GM12878 (cell line): ENCODE measurements at regions not wholly inside any gene's neighbourhood (a gene's known extent, or its start where the extent isn't known, plus 50 kb on each side); places are given as distances from the start of the nearest gene placed in this dataset.

Source experiments
- ATAC-seq: fragments of 200-7000 bp; cut with Tn5 transposase; 3 replicates; pipeline ENCODE4 v1.9.1; 2020; ENCODE audit warnings: mild to moderate bottlenecking, moderate library complexity
- BruUV-seq: library from RNA; stranded (reverse); fragments of 400-500 nt; replicated peaks from 2 replicates; lab custom pipeline; 2021; lab: Mats Ljungman, UMichigan
- CTCF ChIA-PET: fragments of 300-600 bp; sonication (Branson Sonifier 250); formaldehyde crosslinking; extraction: SDS; loops from one replicate; lab custom pipeline; 2021; ENCODE audit warnings: inconsistent platforms; lab: Yijun Ruan, JAX
- POLR2A ChIA-PET: fragments of 350-600 bp; formaldehyde crosslinking; extraction: SDS; loops from one replicate; lab custom pipeline; 2021; ENCODE audit warnings: inconsistent platforms; lab: Charles Lee
- RAD21 ChIA-PET: fragments of 300-600 bp; sonication (Branson Sonifier 250); formaldehyde crosslinking; loops from one replicate; lab custom pipeline; 2023; ENCODE audit warnings: antibody characterized with exemption; ENCODE audit not compliant: unreplicated experiment; lab: Charles Lee
- SMC1A ChIA-PET: fragments of 300-600 bp; sonication (Branson Sonifier 250); formaldehyde crosslinking; loops from one replicate; lab custom pipeline; 2023; ENCODE audit not compliant: unreplicated experiment, uncharacterized antibody; lab: Charles Lee
- DNase-seq: peaks from one replicate; pipeline ENCODE4 v3.0.0-alpha.2; 2011; ENCODE audit warnings: low read depth, low spot score
- FAIRE-seq: peaks from 3 replicates; lab custom pipeline; 2011; peaks lifted over from hg19 to GRCh38; lab: Jason Lieb, UNC
- H2AFZ ChIP-seq: 2 replicates; pipeline ENCODE4 v1.6.0; 2011; ENCODE audit warnings: low read depth, low read length, control low read depth; ENCODE audit not compliant: control insufficient read depth
- H3K27ac ChIP-seq: 2 replicates; pipeline ENCODE4 v1.5.1; 2011; ENCODE audit warnings: control low read depth; ENCODE audit not compliant: control insufficient read depth, insufficient read depth
- H3K27me3 ChIP-seq, 2 experiments: replicated peaks in 1 of 2; 2 replicates each; pipeline versions ENCODE4 v1.6.0 to v1.6.1; 2011; ENCODE audit warnings: low read length in 1 of 2; ENCODE audit not compliant: control insufficient read depth in 2 of 2, insufficient read depth in 2 of 2
- H3K36me3 ChIP-seq, 2 experiments: 2 replicates each; pipeline ENCODE4 v1.5.1; 2011; ENCODE audit warnings: low read length in 1 of 2; ENCODE audit not compliant: control insufficient read depth in 2 of 2, insufficient read depth in 2 of 2
- H3K4me1 ChIP-seq: 2 replicates; pipeline ENCODE4 v1.6.1; 2011; ENCODE audit warnings: mild to moderate bottlenecking, low read length, moderate library complexity, mixed read lengths; ENCODE audit not compliant: control insufficient read depth, insufficient read depth
- H3K4me2 ChIP-seq: 2 replicates; pipeline ENCODE4 v1.6.0; 2011; ENCODE audit warnings: control low read depth; ENCODE audit not compliant: control insufficient read depth, insufficient read depth
- H3K4me3 ChIP-seq: fragments of 200-600 bp; sonication (generic); 2 replicates; pipeline ENCODE4 v1.5.1; 2016
- H3K79me2 ChIP-seq: 2 replicates; pipeline ENCODE4 v1.6.0; 2011; ENCODE audit warnings: low read length; ENCODE audit not compliant: control insufficient read depth, insufficient read depth
- H3K9ac ChIP-seq: 2 replicates; pipeline ENCODE4 v1.8.0; 2011; ENCODE audit warnings: low read length, control low read depth, mixed read lengths; ENCODE audit not compliant: control insufficient read depth, insufficient read depth
- H3K9me3 ChIP-seq: replicated peaks from 3 replicates; pipeline ENCODE4 v1.5.1; 2011; ENCODE audit warnings: mild to moderate bottlenecking, low read length; ENCODE audit not compliant: control insufficient read depth, insufficient read depth
- H4K20me1 ChIP-seq: 2 replicates; pipeline ENCODE4 v1.6.0; 2011; ENCODE audit not compliant: control insufficient read depth, insufficient read depth
- BCLAF1 ChIP-seq: fragments of 450-650 bp; IDR thresholded peaks from 2 replicates; pipeline ENCODE4 v1.6.1; 2017; ENCODE audit warnings: antibody characterized with exemption, mild to moderate bottlenecking, moderate library complexity
- FOXM1 ChIP-seq: IDR thresholded peaks from 2 replicates; pipeline ENCODE4 v1.6.1; 2012; ENCODE audit warnings: low read depth, mild to moderate bottlenecking, inconsistent platforms, low read length, moderate library complexity
- GABPA ChIP-seq: IDR thresholded peaks from 2 replicates; pipeline ENCODE4 v1.6.1; 2014; ENCODE audit warnings: antibody characterized with exemption, low read depth, mild to moderate bottlenecking, inconsistent platforms
- HSF1 ChIP-seq: fragments of 150-350 bp; IDR thresholded peaks from 2 replicates; pipeline ENCODE4 v1.6.1; 2014; ENCODE audit warnings: mild to moderate bottlenecking, low read depth, low read length
- NFYB ChIP-seq: IDR thresholded peaks from 2 replicates; pipeline ENCODE4 v1.6.1; 2011; ENCODE audit warnings: low read depth, mild to moderate bottlenecking, low read length, improper control_type of control experiment, moderate library complexity; ENCODE audit not compliant: insufficient read depth
- NR2F1 ChIP-seq: fragments of 450-650 bp; conservative IDR thresholded peaks from 2 replicates; pipeline ENCODE4 v1.6.1; 2017; ENCODE audit warnings: mild to moderate bottlenecking
- PKNOX1 ChIP-seq: fragments of 450-650 bp; IDR thresholded peaks from 2 replicates; pipeline ENCODE4 v1.6.1; 2016; ENCODE audit warnings: mild to moderate bottlenecking
- RUNX3 ChIP-seq: IDR thresholded peaks from 2 replicates; pipeline ENCODE4 v1.6.1; 2012; ENCODE audit warnings: low read length, inconsistent platforms
- SMAD5 ChIP-seq: IDR thresholded peaks from 2 replicates; pipeline ENCODE4 v1.6.1; 2016; ENCODE audit warnings: antibody characterized with exemption, low read depth
- SMARCA5 ChIP-seq: fragments of 450-650 bp; IDR thresholded peaks from 2 replicates; pipeline ENCODE4 v1.6.1; 2017; ENCODE audit warnings: mild to moderate bottlenecking
- WRNIP1 ChIP-seq: IDR thresholded peaks from 2 replicates; pipeline ENCODE4 v1.6.1; 2011; ENCODE audit warnings: low read depth, low read length, improper control_type of control experiment, borderline replicate concordance
- ZBTB33 ChIP-seq: fragments of 450-650 bp; IDR thresholded peaks from 2 replicates; pipeline ENCODE4 v1.6.1; 2017; ENCODE audit warnings: mild to moderate bottlenecking
- ZNF687 ChIP-seq: fragments of 450-650 bp; IDR thresholded peaks from 2 replicates; pipeline ENCODE4 v1.6.1; 2017; ENCODE audit warnings: mild to moderate bottlenecking, moderate library complexity
- WGBS: methylation state at CpG from one replicate; pipeline ENCODE4 v1.1.6; 2016; ENCODE audit warnings: low lambda C conversion rate; ENCODE audit not compliant: insufficient replicate concordance, insufficient coverage; ENCODE audit errors: missing lambda C conversion rate; 5-methylcytosine and 5-hydroxymethylcytosine counted together
- in situ Hi-C: fragments of 300-500 bp; cut with MboI; formaldehyde crosslinking; loops from 9 replicates; pipeline ENCODE4 v1.14.3; 2018; ENCODE audit warnings: mixed read lengths
- intact Hi-C: fragments of 100-400 bp; cut with micrococcal nuclease; formaldehyde crosslinking; loops from one replicate; pipeline ENCODE4 v1.14.2; 2022; ENCODE audit not compliant: unreplicated experiment

- DNase-seq, result no peak
- no peak for ATAC-seq
- TF ChIP-seq HSF1 (no peak), ZBTB33 (no peak), RUNX3 (no peak), SMARCA5 (no peak), PKNOX1 (no peak), SMAD5 (no peak), ZNF687 (no peak), NR2F1 (no peak), GABPA (no peak), BCLAF1 (no peak), NFYB (no peak), FOXM1 (no peak), WRNIP1 (no peak)
Observed at GRCh38 chr2:107385921-107386320, 440.8 kb upstream of the RGPD4 start.

More at GRCh38 chr2:107385921-107386320, 440.8 kb upstream of the RGPD4 start:
- ChIA-PET RAD21 (no interaction called here), CTCF (no interaction called here), POLR2A (no interaction called here), SMC1A (no interaction called here)
- no peak for FAIRE-seq
- no peak overlapping the region for H3K4me3 ChIP-seq
- H3K36me3 ChIP-seq, result no peaks in the 10 kb centered on the region
- no peak overlapping the region for H3K9ac ChIP-seq
- no peaks in the 10 kb centered on the region for H3K9me3 ChIP-seq
- H3K79me2 ChIP-seq, result no peaks in the 10 kb centered on the region
- no peak overlapping the region for H3K4me2 ChIP-seq
- intact Hi-C loops, result no loop called here
- H3K4me1 ChIP-seq, result no peaks in the 10 kb centered on the region
- H4K20me1 ChIP-seq, result no peaks in the 10 kb centered on the region
- BruUV-seq, result no TSS peak
- 0% methylated on average over 1 of the region's 1 CpG for WGBS
- no peak overlapping the region for H3K27ac ChIP-seq
- H2AFZ ChIP-seq, result no peak overlapping the region
- no peaks in the 10 kb centered on the region for H3K27me3 ChIP-seq
- in situ Hi-C loops, result no loop called here
